ENCODE measurements at regions not wholly inside any gene's neighbourhood (a gene's known extent, or its start where the extent isn't known, plus 50 kb on each side); places are given as distances from the start of the nearest gene placed in this dataset.

DNA sequence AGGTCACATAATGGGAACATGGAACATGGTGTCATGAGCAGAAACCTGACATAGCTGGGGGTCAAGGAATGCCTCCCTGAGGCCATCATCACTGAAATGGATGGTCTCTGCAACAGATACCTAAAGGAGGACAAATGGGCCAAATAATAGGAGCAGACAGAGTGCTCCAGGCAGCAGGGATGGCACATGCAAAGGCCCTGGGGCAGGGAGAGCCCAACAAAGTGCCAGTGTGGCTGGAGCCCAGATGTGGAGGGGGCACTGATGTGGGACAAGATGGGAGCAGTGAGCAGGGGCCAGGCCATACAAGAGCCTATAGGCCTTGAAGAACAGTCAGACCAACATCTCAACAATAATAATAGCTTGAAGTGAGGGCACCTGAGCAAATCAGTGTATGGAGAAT lies 497.8 kb downstream of the MN1 start:
- H3K27ac ChIP-seq, result no peak overlapping the region
- TF ChIP-seq, protein P1, sequence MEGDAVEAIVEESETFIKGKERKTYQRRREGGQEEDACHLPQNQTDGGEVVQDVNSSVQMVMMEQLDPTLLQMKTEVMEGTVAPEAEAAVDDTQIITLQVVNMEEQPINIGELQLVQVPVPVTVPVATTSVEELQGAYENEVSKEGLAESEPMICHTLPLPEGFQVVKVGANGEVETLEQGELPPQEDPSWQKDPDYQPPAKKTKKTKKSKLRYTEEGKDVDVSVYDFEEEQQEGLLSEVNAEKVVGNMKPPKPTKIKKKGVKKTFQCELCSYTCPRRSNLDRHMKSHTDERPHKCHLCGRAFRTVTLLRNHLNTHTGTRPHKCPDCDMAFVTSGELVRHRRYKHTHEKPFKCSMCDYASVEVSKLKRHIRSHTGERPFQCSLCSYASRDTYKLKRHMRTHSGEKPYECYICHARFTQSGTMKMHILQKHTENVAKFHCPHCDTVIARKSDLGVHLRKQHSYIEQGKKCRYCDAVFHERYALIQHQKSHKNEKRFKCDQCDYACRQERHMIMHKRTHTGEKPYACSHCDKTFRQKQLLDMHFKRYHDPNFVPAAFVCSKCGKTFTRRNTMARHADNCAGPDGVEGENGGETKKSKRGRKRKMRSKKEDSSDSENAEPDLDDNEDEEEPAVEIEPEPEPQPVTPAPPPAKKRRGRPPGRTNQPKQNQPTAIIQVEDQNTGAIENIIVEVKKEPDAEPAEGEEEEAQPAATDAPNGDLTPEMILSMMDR (IDR thresholded peaks at IDR 0.05; ENCODE audit: low read depth, low read length), result no peak
- H3K36me3 ChIP-seq, result no peaks in the 10 kb centered on the region
- H3K9me3 ChIP-seq (ENCODE audit: severe bottlenecking), result peaks cover 3% of the 10 kb centered on the region
- H3K4me3 ChIP-seq (ENCODE audit: low read depth, low read length), result no peak overlapping the region
- no peaks in the 10 kb centered on the region for H3K27me3 ChIP-seq (ENCODE audit: insufficient read depth, low read depth, severe bottlenecking)
- no peak for DNase-seq

DNA sequence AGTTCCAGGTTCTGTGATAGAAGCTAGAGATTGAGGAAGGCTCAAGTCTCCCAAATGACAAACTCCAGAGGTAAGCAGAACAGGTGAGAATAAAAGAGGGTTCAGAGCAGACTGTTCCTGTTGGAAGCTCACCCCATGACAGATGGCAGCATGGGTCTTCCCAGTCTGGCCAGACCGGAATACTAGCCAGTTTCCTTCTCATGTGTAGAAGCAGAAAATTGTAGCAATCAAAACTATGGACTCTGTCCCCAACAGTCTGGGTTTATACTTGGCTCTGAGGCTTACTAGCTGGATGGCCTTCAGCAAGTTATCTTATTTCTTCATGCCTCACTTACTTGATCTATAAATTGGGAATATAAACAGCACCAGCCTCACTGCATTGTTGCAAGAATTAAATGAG lies 494.8 kb downstream of the MN1 start:
- Histone ChIP-seq H3K27ac (no peak overlapping the region), H3K36me3 (no peaks in the 10 kb centered on the region), H3K9me3 (ENCODE audit: severe bottlenecking) (peaks cover 3% of the 10 kb centered on the region), H3K27me3 (ENCODE audit: insufficient read depth, low read depth, severe bottlenecking) (no peaks in the 10 kb centered on the region), H3K4me3 (ENCODE audit: low read depth, low read length) (no peak overlapping the region)
- no peak for DNase-seq
- TF ChIP-seq, protein P1 (IDR thresholded peaks at IDR 0.05; ENCODE audit: low read depth, low read length), result no peak

DNA sequence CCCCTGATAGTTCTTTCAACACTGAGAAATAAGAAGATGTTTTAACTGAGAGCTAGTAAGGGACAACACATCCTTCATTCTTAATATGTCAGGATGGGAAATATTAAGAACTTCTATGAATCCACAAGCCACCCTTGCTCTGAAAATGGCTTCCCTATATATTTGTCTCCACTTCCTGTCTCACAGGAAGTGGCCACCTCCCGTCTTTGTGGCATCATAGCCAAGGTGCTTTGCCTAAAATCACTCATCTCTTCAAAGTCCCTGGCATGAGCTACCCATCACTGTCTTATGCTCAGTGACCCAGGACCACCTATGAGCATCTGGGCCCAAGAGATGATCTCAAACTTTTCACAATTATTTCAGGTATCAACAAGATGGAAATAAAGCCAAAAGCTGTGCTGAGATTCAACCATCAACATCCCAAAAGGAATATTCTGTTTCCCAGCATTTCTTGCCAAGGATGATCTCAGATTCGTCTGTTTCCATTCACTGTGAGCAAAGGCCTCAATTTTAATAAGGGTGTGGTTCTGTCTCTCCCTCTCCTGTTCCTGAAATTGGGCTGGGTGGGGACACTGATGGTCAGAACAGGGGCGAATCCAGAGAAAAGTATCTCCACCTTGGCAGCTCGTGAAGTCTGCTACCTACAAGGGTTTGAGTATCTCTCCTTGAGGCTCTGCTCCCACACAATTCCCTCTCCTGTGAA lies 493.9 kb downstream of the MN1 start:
- Histone ChIP-seq H3K36me3 (no peaks in the 10 kb centered on the region), H3K27me3 (ENCODE audit: insufficient read depth, low read depth, severe bottlenecking) (no peaks in the 10 kb centered on the region), H3K27ac (no peak overlapping the region), H3K4me3 (ENCODE audit: low read depth, low read length) (no peak overlapping the region), H3K9me3 (ENCODE audit: severe bottlenecking) (peaks cover 3% of the 10 kb centered on the region)
- TF ChIP-seq, protein P1 (IDR thresholded peaks at IDR 0.05; ENCODE audit: low read depth, low read length), result no peak
- DNase-seq, result no peak

DNA sequence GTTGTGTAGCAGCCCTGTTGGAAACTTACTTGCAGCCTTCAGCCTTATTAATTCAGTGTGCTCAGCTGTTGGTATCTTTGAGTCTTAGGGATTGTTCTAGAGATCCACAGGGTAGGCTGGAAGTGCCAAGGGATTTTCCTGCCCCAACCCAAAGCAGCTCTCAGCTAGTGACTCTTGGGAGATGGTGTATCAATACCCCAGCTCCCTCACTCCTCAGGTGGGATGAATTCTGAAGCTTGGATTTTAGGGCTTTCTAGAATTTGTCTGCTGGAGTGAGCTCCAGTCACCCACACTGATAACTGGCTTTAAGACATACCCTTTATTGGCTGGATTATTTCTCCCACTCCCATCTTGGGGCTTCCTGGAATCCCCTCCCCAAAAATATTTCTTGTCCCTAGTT lies 493.0 kb downstream of the MN1 start:
- no peak for DNase-seq
- no peak overlapping the region for H3K4me3 ChIP-seq (ENCODE audit: low read depth, low read length)
- no peaks in the 10 kb centered on the region for H3K27me3 ChIP-seq (ENCODE audit: insufficient read depth, low read depth, severe bottlenecking)
- no peaks in the 10 kb centered on the region for H3K36me3 ChIP-seq
- TF ChIP-seq, protein P1 (IDR thresholded peaks at IDR 0.05; ENCODE audit: low read depth, low read length), result no peak
- no peak overlapping the region for H3K27ac ChIP-seq
- peaks cover 3% of the 10 kb centered on the region for H3K9me3 ChIP-seq (ENCODE audit: severe bottlenecking)

- TF ChIP-seq, protein P1 (IDR thresholded peaks at IDR 0.05; ENCODE audit: low read depth, low read length), result no peak
- DNase-seq, result no peak
- no peak overlapping the region for H3K27ac ChIP-seq
Observed at GRCh38 chr22:27309697-27310096, 491.9 kb downstream of the MN1 start.

More at GRCh38 chr22:27309697-27310096, 491.9 kb downstream of the MN1 start:
- no peaks in the 10 kb centered on the region for H3K36me3 ChIP-seq
- H3K4me3 ChIP-seq (ENCODE audit: low read depth, low read length), result no peak overlapping the region
- peaks cover 3% of the 10 kb centered on the region for H3K9me3 ChIP-seq (ENCODE audit: severe bottlenecking)
- H3K27me3 ChIP-seq (ENCODE audit: insufficient read depth, low read depth, severe bottlenecking), result no peaks in the 10 kb centered on the region
